Duodenal mucosa (tissue), 2 donors: ENCODE measurements at regions not wholly inside any gene's neighbourhood (a gene's known extent, or its start where the extent isn't known, plus 50 kb on each side); places are given as distances from the start of the nearest gene placed in this dataset.

Experiments used
- H3K27ac ChIP-seq: one replicate; pipeline ENCODE4 v1.7.0; 2013; ENCODE audit warnings: low read depth, low read length
- H3K27me3 ChIP-seq, 2 donors: one replicate each; pipeline ENCODE4 v1.7.0; 2013; ENCODE audit warnings: low read length in 2 of 2, control low read depth in 1 of 2; ENCODE audit not compliant: insufficient read depth in 2 of 2, control insufficient read depth in 1 of 2
- H3K36me3 ChIP-seq, 2 donors: one replicate each; pipeline ENCODE4 v1.7.0; 2013; ENCODE audit warnings: low read length in 2 of 2, control low read depth in 1 of 2; ENCODE audit not compliant: insufficient read depth in 2 of 2, control insufficient read depth in 1 of 2
- H3K4me1 ChIP-seq, 2 donors: one replicate each; pipeline ENCODE4 v1.7.0; 2013; ENCODE audit warnings: low read length in 2 of 2, control low read depth in 1 of 2; ENCODE audit not compliant: insufficient read depth in 2 of 2, control insufficient read depth in 1 of 2
- H3K4me3 ChIP-seq, 2 donors: one replicate each; pipeline ENCODE4 v1.7.0; 2013; ENCODE audit warnings: low read length in 2 of 2, low read depth in 1 of 2
- H3K9ac ChIP-seq, 2 donors: one replicate each; pipeline ENCODE4 v1.7.0; 2013; ENCODE audit warnings: low read length in 2 of 2, low read depth in 1 of 2
- H3K9me3 ChIP-seq, 2 donors: one replicate each; pipeline ENCODE4 v1.7.0; 2013; ENCODE audit warnings: low read length in 2 of 2, control low read depth in 1 of 2; ENCODE audit not compliant: control insufficient read depth in 1 of 2

DNA sequence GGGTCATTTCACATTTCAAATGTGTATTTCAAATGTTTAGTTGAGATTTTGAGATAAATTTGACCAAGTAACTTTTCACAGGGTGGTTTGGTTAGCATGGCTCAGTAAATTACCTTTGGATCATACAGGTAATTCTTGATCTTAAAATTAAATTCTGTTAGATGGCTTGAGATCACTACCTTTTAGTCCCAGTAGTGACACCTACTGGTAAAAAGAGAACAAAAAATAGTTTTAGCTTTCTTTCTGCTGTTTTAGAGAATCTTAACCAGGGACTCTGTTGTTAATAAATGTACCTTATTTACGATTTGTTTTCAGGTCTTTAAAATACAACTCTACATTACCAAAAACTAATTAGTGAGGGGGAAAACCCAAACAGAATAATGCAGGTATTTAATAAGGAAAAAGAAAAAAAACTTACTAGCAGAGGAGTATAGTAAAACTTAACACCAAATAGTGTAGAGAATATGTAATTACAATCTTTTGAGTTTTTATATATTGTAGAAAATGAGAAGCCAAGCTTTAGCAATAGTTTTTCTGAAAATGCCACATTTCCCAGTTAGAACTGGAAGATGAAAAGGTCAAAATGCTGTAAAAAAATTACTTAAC, 620.3 kb upstream of the AGTR1 start:
- Histone ChIP-seq H3K36me3 (no peaks in the 10 kb centered on the region), H3K9ac (no peak overlapping the region), H3K4me1 (no peaks in the 10 kb centered on the region), H3K27ac (no peak overlapping the region), H3K4me3 (no peak overlapping the region), H3K9me3 (no peaks in the 10 kb centered on the region), H3K27me3 (no peaks in the 10 kb centered on the region)

DNA sequence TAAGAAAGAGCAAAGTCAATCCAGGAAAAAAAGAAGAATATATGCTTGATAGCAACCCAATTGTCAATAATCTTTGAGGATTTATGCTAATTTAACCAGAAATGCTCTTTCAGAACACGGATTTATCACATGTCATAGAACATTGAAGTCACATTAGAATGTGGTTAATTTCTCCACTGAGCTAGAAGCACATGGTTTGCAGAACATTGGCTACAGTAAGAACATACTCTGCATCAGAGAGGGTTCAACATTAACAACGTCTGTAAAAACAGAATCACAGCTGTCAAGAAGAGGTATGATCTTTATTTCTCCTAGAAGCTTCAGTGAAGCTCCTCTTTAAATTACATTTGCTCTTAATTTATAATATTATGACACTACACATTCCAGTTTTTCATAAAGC, 619.7 kb upstream of the AGTR1 start:
- no peaks in the 10 kb centered on the region for H3K27me3 ChIP-seq

GRCh38 chr3:148078658-148079057, 619.0 kb upstream of the AGTR1 start:
- Histone ChIP-seq H3K4me3 (no peak overlapping the region), H3K4me1 (no peaks in the 10 kb centered on the region), H3K36me3 (no peaks in the 10 kb centered on the region), H3K27me3 (no peaks in the 10 kb centered on the region), H3K9ac (no peak overlapping the region), H3K9me3 (no peaks in the 10 kb centered on the region), H3K27ac (no peak overlapping the region)

More for the DNA sequence above, 619.7 kb upstream of the AGTR1 start:
- Histone ChIP-seq H3K4me3 (no peak overlapping the region), H3K27ac (no peak overlapping the region), H3K9ac (no peak overlapping the region), H3K9me3 (no peaks in the 10 kb centered on the region), H3K36me3 (no peaks in the 10 kb centered on the region), H3K4me1 (no peaks in the 10 kb centered on the region)

DNA sequence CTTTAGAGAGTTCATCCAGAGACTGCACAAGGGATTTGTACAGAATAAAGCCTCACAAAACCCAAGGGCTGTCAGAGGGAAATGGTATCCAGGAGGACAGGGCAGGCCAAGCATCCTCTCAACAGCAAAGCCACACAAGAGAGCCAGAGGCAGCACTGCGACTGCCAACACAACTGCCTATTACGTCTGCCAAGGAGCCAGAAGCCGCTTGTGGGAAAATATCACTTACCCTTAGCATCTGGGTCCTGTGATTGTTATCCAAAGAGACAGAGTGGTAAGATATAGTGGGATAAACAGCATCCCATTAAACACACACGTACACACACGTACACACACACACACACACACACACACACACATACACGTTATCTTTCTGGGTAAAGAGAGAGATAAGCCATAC, 618.3 kb upstream of the AGTR1 start:
- H3K27ac ChIP-seq: no peak overlapping the region
- H3K4me1 ChIP-seq: no peaks in the 10 kb centered on the region

GRCh38 chr3:148081926-148082325, 615.8 kb upstream of the AGTR1 start:
- no peak overlapping the region for H3K27ac ChIP-seq
- H3K9ac ChIP-seq: no peak overlapping the region
- no peak overlapping the region for H3K4me3 ChIP-seq
- no peaks in the 10 kb centered on the region for H3K4me1 ChIP-seq
- no peaks in the 10 kb centered on the region for H3K27me3 ChIP-seq
- no peaks in the 10 kb centered on the region for H3K9me3 ChIP-seq
- H3K36me3 ChIP-seq: no peaks in the 10 kb centered on the region

More for the DNA sequence above, 618.3 kb upstream of the AGTR1 start:
- no peaks in the 10 kb centered on the region for H3K36me3 ChIP-seq
- H3K9me3 ChIP-seq: no peaks in the 10 kb centered on the region
- no peak overlapping the region for H3K9ac ChIP-seq
- no peak overlapping the region for H3K4me3 ChIP-seq
- H3K27me3 ChIP-seq: no peaks in the 10 kb centered on the region

DNA sequence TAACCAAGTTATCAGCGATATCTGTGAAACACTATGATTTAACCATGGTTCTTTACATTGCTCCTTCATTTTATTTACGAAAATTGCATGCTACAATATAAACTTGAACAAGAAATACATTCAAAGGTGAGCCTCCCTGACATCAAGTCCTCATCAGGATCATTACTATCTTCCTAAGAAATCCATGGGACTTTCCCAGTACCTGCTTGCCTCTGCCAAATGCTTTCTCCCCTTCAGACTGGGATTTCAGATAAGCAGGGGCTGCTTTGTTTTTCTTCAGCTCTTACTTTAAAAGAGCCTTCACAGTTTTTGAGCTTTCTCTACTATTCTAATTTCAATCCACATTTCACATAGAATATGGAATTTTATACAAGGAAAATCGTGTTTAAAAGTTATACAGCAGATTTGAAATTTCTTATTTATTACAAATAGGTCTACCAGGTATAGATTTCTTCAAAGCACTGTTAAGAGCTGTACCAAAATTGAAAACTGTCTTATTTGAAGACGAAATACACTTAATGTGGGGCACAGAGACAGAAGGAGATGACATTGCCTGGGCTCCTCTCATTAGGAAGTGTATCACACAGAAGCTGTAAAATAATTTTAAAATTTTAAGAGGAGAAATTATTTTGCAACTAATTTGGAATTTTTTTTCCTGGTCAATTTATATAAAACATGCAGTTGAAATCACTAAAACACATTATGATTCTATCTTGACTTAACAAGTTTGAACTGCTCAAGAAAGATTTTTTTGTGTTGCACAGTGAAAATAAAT, 615.0 kb upstream of the AGTR1 start:
- Histone ChIP-seq H3K9me3 (no peaks in the 10 kb centered on the region), H3K27me3 (no peaks in the 10 kb centered on the region), H3K4me1 (no peaks in the 10 kb centered on the region), H3K27ac (no peak overlapping the region), H3K36me3 (no peaks in the 10 kb centered on the region), H3K9ac (no peak overlapping the region), H3K4me3 (no peak overlapping the region)

DNA sequence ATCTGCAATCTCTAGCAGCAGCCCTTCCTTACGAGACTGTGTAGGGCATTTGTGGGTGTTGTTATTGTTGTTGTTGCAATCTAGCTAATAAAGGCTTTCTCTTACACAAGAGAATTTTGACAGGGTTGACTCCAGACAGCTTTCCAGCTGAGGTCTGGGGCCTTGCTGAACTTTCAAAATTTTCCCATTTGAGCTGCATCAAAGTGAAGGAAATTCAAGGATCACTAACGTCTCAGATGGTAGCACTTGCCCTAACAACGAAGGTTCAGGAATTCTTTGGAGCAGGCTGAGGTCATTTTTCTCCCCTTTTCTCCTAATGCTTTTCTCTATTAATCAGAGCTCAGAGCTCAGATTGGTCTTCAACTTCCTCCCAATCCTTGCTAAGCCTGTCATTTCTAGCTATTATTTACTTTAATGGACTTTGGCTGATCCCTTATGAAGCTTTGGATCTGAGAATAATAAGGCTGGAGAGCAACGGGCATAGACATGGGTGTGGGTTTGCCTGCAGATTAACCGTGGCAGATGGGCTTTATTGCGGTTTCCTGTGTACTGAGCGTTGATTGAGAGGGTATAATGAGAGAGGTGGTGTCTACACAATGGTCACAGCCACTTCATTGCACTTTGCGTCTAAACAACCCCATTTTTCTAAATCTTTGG, 614.0 kb upstream of the AGTR1 start:
- H3K27me3 ChIP-seq: no peaks in the 10 kb centered on the region
- no peak overlapping the region for H3K27ac ChIP-seq
- H3K9me3 ChIP-seq: no peaks in the 10 kb centered on the region
- no peak overlapping the region for H3K4me3 ChIP-seq
- no peaks in the 10 kb centered on the region for H3K4me1 ChIP-seq
- H3K9ac ChIP-seq: no peak overlapping the region
- no peaks in the 10 kb centered on the region for H3K36me3 ChIP-seq

- Histone ChIP-seq H3K27ac (no peak overlapping the region), H3K27me3 (no peaks in the 10 kb centered on the region), H3K4me1 (no peaks in the 10 kb centered on the region), H3K4me3 (no peak overlapping the region), H3K9ac (no peak overlapping the region), H3K36me3 (no peaks in the 10 kb centered on the region), H3K9me3 (no peaks in the 10 kb centered on the region)
Observed at GRCh38 chr3:148084931-148085330, 612.8 kb upstream of the AGTR1 start.

- no peak overlapping the region for H3K4me3 ChIP-seq
- H3K9me3 ChIP-seq: no peaks in the 10 kb centered on the region
- no peaks in the 10 kb centered on the region for H3K27me3 ChIP-seq
- no peaks in the 10 kb centered on the region for H3K36me3 ChIP-seq
- H3K27ac ChIP-seq: no peak overlapping the region
- H3K9ac ChIP-seq: no peak overlapping the region
- no peaks in the 10 kb centered on the region for H3K4me1 ChIP-seq
Observed at GRCh38 chr3:148087601-148088371, 609.9 kb upstream of the AGTR1 start.

DNA sequence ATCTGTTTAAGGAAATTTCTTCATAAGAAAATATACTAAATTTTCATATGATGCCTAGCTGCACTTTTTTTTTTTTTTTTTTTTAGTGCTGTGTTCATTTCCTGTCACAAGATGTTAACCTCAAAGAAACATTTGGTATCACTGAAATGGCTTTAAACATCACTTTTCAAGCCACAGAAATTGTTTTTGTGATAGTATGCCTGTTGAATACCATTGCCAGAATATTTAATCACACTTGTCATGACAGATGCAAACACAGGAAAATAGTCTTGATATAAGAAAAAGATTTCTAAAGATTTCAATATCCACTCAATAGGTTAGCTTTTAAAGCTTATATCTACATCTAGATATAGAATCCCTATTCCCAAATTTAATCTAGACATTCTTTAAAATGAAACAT, 608.5 kb upstream of the AGTR1 start:
- Histone ChIP-seq H3K27me3 (no peaks in the 10 kb centered on the region), H3K9me3 (no peaks in the 10 kb centered on the region), H3K9ac (no peak overlapping the region), H3K4me3 (no peak overlapping the region), H3K4me1 (no peaks in the 10 kb centered on the region), H3K36me3 (no peaks in the 10 kb centered on the region), H3K27ac (no peak overlapping the region)
